ENCODE measurements at regions not wholly inside any gene's neighbourhood (a gene's known extent, or its start where the extent isn't known, plus 50 kb on each side); places are given as distances from the start of the nearest gene placed in this dataset.

- FAIRE-seq (no peak), DNase-seq (ENCODE audit: low read depth, low spot score) (no peak)
- Histone ChIP-seq H3K27ac (ENCODE audit: insufficient read depth, low read depth, low read length) (no peak overlapping the region), H3K79me2 (ENCODE audit: control insufficient read depth, insufficient read depth, low read length) (no peaks in the 10 kb centered on the region), H3K9me3 (replicated peaks; ENCODE audit: control insufficient read depth, insufficient read depth, low read length) (no peaks in the 10 kb centered on the region), H2AFZ (ENCODE audit: low read depth, low read length) (no peak overlapping the region), H3K36me3 (ENCODE audit: control insufficient read depth in 2 of 2, extremely low read depth in 1 of 2, insufficient read depth in 2 of 2, low read length in 2 of 2) (no peaks in the 10 kb centered on the region), H3K9ac (replicated peaks; ENCODE audit: extremely low read depth, insufficient read depth, low read length) (no peak overlapping the region), H4K20me1 (replicated peaks; ENCODE audit: control insufficient read depth, extremely low read depth, insufficient read depth, low read length) (no peaks in the 10 kb centered on the region), H3K9me1 (replicated peaks; ENCODE audit: control insufficient read depth, extremely low read depth, insufficient read depth, low read length) (no peaks in the 10 kb centered on the region), H3K4me2 (ENCODE audit: insufficient read depth, low read length) (no peak overlapping the region), H3K4me1 (ENCODE audit: control insufficient read depth, extremely low read depth, insufficient read depth, low read length) (no peaks in the 10 kb centered on the region), H3K4me3 (replicated peaks in 1 of 3; ENCODE audit: insufficient read depth in 1 of 3, low read depth in 1 of 3, low read length in 3 of 3) (no peak overlapping the region), H3K27me3 (ENCODE audit: control insufficient read depth in 2 of 2, insufficient read depth in 2 of 2, low read length in 2 of 2) (peaks cover 0 to 2% of the 10 kb centered on the region in 2 experiments)
- dilution Hi-C loops (cut with MboI; ENCODE audit: extremely low pct_ligation_motif_present, low sequenced_read_pairs) (no loop called here), intact Hi-C loops (cut with micrococcal nuclease) (no loop called here)
- TF ChIP-seq POLR2A (IDR thresholded peaks at IDR 0.05; ENCODE audit: low read depth, low read length) (no peak), FOS (IDR thresholded peaks at IDR 0.05; ENCODE audit: borderline replicate concordance, insufficient read depth, low read length) (no peak), GATA2 (IDR thresholded peaks at IDR 0.05; ENCODE audit: insufficient read depth, insufficient read length, low read depth, low read length) (no peak), MYC (IDR thresholded peaks at IDR 0.05; ENCODE audit: low read depth, low read length) (no peak), EZH2 (IDR thresholded peaks at IDR 0.05; ENCODE audit: borderline replicate concordance, low read depth, low read length, severe bottlenecking) (no peak), MAX (IDR thresholded peaks at IDR 0.05; ENCODE audit: insufficient read depth, insufficient read length) (no peak), CTCF (IDR thresholded peaks at IDR 0.05; ENCODE audit: extremely low read depth in 1 of 2, insufficient read depth in 1 of 2, low read depth in 1 of 2, low read length in 2 of 2) (no peak), JUN (IDR thresholded peaks at IDR 0.05; ENCODE audit: borderline replicate concordance, insufficient read depth, insufficient read length, low read depth) (no peak), POLR2AphosphoS5 (IDR thresholded peaks at IDR 0.05; ENCODE audit: insufficient read depth, low read depth, low read length) (no peak)
- no TSS peak for BruUV-seq (replicated peaks)
- POLR2A ChIA-PET: no interaction called here
- CTCF ChIA-PET: interaction anchor here (1.1 kb wide), 1 partner anchor 10 kb away, joined by 5 read pairs; no protein-coding TSS in a partner anchor
Observed at GRCh38 chr20:50254466-50255079, 63.9 kb downstream of the CEBPB start.

Measured in endothelial cell of umbilical vein (primary cell).